ENCODE measurements at regions not wholly inside any gene's neighbourhood (a gene's known extent, or its start where the extent isn't known, plus 50 kb on each side); places are given as distances from the start of the nearest gene placed in this dataset.
"Not testable (repeated sequence)": the region's sequence is repeated elsewhere in the genome, so short reads cannot be mapped to it uniquely, and the experiment has no call there.

DNA sequence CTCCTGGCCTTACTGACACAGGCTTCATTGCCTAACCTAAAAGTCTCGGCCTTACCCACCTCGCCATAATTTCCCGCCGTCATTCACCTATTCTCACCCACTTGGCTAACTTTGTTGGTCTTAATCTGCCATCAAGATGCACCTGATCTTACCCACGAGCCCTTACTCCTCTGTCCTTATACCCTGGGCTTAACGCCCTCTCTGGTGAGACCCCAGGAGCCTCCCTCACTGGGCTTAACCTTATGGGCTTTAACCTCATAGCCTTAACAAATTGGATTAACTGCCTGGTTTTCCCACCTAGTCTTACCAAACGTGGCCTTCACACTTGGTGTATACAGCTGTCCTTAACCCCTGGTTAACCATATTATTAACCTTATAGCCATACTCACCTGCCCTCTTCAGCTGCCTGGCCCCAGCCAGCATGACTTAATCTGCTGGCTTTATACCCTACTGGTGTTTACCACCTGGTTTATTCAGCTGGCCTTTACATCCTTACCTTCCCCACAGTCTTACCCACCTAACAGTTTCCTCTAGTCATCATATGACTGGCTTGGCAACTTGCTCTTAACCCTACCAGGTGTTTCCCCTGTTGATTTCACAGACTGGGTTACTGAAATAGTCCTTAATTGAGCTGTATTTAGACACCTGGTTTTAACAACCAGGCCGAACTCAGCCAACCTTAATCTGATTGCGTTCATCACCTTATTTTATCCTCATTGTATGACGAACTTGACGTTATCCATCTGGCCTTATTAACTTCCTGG, 132.0 kb upstream of the ZSWIM2 start:
- peak; percentile 86 for DNase-seq

DNA sequence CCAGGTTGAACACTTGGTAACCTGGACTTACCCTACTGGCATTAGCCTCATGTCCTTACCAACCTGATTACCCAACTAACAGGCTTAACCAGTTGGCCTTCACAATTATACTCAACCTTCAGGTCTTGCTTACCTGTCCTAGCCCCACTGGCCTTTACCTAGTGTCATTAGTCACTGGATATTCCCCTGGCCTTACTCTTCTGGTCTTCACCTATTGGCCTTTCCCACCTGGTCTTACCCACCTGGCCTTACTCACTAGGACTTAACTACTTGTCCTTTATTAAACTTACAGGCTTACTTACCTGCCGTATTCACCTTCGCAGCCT, 131.1 kb upstream of the ZSWIM2 start:
- DNase-seq, result no peak

DNA sequence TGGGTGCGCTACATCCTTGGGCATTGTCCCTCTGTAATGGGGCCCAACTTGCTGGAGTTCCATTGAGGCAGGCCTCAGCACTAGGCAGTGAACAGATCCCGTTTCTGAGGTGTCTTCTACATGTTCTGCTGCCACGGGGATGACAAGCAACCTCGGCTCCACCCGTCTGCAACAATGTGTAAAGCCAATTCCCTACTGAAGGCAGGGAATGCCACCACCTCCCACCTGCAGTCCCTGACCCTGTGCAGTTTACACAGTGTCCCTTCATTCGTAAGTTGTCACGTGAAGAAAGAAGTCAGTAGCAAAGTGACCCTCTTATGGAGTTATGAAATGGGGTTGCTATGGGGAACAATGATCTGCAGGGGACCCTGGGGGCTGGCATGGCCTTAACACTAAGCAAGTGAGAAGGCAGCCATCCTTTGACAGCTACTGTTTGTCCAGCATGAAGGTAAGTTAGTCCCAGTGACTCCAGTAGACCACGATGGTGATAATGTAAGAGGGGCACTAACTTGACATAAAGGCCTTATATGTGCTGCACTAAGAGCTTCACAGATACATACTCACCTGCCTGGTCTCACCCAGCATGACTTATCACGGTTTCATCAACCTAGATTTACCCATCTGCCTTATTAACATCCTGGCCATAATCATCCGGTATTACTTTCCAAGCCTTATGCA, 130.6 kb upstream of the ZSWIM2 start:
- DNase-seq, result no peak

- DNase-seq, result peak; percentile 84
Observed at GRCh38 chr2:186977433-186978045, 128.6 kb upstream of the ZSWIM2 start.

DNA sequence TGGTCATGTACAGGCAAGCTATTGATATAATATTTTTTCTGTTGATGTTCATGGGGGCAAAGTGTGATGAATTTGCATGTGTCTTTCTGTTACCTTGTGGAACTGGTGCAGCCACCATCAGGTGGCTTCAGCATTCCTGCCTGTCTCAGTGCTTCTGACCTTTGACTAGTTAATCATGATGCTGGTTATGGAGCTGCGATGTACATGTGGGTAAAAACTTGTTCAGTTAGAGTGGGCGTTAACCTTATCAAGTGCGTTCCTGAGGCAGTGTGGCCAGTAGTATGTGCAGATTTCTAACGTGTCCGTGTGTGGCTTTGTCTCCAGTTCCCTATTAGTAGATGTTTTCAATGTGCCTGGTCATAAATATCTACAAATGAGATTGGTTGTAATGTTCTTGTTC, 127.4 kb upstream of the ZSWIM2 start:
- DNase-seq, result no peak

DNA sequence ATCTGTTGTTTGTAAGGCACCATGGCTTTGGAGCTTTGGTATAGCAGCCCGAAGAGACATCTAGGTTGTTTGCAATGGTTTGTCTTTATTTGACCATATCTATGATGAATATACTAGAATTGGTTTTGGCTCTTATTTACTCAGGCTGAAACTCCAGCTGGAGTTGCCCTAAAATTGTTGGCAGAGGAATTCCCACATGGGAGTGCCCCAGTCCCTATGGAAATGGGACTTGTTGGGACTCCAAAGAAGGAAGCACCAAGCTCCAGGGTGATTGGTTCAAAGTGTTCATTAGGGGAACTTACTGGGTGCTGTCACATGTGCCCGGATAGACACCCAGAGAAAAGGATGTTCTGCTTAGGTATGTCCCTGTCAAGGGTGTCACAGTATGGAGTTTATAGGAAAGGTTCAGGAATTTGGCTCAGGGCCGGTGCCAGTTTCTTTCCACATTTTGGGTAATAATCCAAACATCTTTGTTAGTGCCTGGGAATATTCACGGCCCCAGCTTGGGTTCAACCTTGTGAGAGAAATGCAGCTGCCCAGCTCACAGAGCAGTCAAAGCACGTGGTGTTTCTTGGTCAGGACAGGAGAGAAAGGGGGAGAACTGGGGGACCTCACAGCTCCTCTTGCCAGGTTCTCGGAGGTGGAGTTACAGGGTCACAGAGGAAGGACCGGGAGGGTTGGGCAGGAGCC, 123.5 kb upstream of the ZSWIM2 start:
- no peak for DNase-seq

- DNase-seq, result peak; percentile 86
Observed at GRCh38 chr2:186968277-186968676, 119.3 kb upstream of the ZSWIM2 start.

- DNase-seq, result no peak
Observed at GRCh38 chr2:186966015-186966414, 117.0 kb upstream of the ZSWIM2 start.

GRCh38 chr2:186962085-186962747, 113.2 kb upstream of the ZSWIM2 start:
- no peak for DNase-seq

DNA sequence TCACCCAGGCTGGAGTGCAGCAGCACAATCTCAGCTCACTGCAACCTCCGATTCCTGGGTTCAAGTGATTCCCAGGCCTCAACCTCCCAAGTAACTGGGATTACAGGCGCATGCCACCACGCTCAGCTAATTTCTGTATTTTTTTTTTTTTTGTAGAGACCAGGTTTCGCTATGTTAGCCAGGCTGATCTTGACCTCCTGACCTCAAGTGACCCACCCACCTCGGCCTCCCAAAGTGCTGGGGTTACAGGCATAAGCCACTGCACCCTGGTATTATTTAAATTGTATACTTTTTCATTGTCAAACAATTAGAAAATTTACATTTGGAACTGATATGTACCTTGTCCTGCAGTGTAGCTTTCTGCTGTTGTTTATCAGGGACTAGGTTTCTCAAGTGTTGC, 111.3 kb upstream of the ZSWIM2 start:
- DNase-seq, result not testable (repeated sequence)

- no peak for DNase-seq
Observed at GRCh38 chr2:186959486-186959885, 110.5 kb upstream of the ZSWIM2 start.

DNA sequence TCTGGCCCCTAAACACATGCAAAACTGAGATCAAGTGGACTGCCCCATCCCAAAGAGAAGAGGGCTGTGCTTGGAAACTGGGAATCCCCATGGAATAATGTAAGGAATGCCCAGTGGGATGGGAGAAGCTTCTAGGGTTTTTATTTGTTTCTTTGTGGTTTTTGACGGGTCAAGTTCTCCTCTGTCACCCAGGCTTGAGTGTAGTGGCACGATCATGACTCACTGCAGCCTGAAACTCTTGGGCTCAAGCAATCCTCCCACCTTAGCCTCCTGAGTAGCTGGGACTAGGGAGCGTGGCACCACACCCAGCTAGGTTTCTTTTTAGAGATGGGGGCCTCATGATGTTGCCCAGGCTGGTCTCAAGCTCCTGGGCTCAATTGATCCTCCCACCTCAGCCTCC, 101.7 kb upstream of the ZSWIM2 start:
- no peak for DNase-seq

- peak; percentile 71 for DNase-seq
Observed at GRCh38 chr2:186949726-186950256, 100.8 kb upstream of the ZSWIM2 start.

DNA sequence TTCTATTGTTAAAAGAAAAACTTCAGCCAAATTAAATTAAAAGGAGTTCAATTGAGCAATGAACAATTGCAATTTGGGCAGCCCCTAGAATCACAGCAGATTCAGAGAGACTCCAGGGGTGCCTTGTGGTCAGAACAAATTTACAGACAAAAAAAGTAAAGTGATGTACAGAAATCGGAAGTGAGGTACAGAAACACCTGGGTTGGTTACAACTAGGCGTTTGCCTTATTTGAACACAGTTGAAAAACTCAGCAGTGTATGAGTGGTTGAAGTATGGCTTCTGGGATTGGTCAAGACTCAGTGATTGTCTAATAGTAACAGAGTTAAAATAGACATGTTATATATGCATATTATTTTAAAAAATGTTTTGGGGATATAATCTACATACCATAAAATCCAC, 98.5 kb upstream of the ZSWIM2 start:
- peak; percentile 73 for DNase-seq

GRCh38 chr2:186946896-186947467, 98.0 kb upstream of the ZSWIM2 start:
- peak; percentile 93 for DNase-seq

DNA sequence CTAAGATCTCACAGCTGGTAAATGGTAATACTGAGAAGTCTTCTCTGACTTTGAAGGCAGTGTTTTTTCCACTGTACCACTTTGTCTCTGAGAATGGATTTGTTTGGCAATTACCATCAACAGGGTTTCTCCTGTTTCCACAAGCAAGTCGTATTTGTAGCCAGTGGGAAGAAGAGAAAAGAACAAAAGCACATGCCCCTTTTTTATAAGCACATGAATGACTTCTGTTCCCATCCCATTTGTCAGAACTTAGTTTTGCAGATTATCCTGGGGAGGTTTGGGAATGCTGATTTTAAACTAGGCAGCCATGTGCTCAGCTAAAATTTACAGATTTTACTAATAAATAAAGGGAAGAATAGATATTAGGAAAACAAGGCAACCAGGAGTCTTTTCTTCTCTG, 92.9 kb upstream of the ZSWIM2 start:
- DNase-seq, result no peak

- DNase-seq, result no peak
Observed at GRCh38 chr2:186940463-186940862, 91.5 kb upstream of the ZSWIM2 start.

DNA sequence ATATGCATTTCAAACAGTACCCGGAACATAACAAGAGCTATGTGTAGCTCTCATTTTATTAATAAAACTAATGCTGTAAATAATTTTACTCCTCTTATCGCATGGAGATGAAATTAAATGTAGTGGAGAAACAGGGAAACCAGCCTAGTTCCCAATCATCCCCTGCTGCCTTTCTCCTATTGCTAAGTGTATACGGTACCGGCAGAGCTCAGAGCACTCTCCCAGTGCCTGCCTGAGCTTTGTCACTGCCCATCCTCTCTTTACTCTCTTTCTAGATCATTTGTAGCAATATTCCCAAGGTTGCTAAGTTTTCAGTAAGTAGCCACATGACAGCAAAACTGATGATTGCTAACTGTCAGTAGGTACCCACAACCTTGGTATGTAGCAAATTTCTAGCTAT, 85.5 kb upstream of the ZSWIM2 start:
- DNase-seq, result no peak

DNA sequence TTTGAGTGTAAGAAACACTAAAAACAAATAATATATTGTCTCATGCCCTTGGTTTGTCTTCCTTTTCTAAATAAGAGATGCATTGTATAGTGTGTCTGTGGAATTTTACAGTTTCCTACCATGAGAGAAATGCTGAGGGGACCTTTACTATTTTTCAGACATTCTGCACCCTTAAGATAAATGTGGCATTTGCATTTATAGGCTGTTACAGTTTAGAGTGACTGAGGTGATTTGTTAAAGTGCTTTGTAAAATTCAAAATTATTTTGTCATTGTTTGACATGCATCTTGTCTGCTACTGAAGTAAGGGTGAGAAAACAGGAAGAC, 78.9 kb upstream of the ZSWIM2 start:
- DNase-seq, result no peak

- no peak for DNase-seq
Observed at GRCh38 chr2:186927185-186927866, 78.4 kb upstream of the ZSWIM2 start.

DNA sequence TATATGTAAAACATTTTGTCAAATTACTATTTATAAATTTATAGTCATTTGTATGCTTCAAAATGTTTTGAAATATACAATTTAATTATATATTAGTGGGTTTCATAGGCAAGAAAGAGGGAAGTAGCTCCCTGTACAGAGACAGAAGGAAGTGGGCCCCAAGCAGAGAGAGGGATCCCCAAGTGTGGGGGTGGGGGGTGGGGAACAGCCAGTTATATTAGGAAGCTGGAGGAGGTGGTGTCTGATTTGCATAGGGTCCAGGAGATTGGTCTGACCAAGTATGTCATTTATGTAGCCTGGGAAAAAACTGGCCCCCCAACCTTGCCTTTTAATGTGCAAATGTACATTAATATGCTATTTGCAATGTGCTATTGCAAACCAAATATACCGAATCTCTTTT, 76.5 kb upstream of the ZSWIM2 start:
- DNase-seq, result no peak

GRCh38 chr2:186922316-186922715, 73.3 kb upstream of the ZSWIM2 start:
- not testable (repeated sequence) for DNase-seq
